ENCODE measurements at regions not wholly inside any gene's neighbourhood (a gene's known extent, or its start where the extent isn't known, plus 50 kb on each side); places are given as distances from the start of the nearest gene placed in this dataset.

DNA sequence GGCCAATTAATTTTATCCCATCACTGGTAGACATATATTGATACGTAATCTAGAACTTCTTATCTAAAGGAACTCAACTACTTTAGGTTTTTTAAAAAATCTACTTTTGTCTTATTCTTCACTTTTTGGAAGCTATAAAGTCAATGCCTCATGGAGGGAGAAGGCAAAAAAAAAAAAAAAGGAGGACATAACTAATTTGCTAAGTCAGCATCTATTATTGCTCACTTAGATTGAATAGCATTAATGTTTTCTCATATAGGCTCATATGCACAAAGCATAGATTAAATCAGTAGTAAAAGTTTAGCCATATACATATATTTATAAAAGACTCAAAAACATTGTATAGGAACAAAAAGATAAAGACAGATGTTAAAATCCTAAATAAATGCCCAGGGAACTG lies 179.3 kb upstream of the DGKB start:
- Histone ChIP-seq H3K27me3 (ENCODE audit: control insufficient read depth, insufficient read depth, low read length) (no peaks in the 10 kb centered on the region), H3K9me3 (ENCODE audit: control insufficient read depth, insufficient read depth, low read depth, low read length) (peaks cover 5% of the 10 kb centered on the region; the same call in 1 of the 2 replicates), H3K27ac (ENCODE audit: low read length) (no peak overlapping the region), H3K36me3 (ENCODE audit: control insufficient read depth, insufficient read depth, low read length) (no peaks in the 10 kb centered on the region), H3K4me1 (ENCODE audit: control insufficient read depth, insufficient read depth, low read length) (no peaks in the 10 kb centered on the region), H3K4me3 (ENCODE audit: low read depth in 2 of 2, low read length in 2 of 2) (no peak overlapping the region)
- ChIA-PET POLR2A (no interaction called here), CTCF (no interaction called here)
- in situ Hi-C loops (cut with HindIII; ENCODE audit: low pct_unique_long_range_greater_than_20kb, low sequenced_read_pairs): no loop called here
- intact Hi-C loops (cut with micrococcal nuclease; ENCODE audit: unreplicated experiment): no loop called here
- BruUV-seq (replicated peaks): no TSS peak
- TF ChIP-seq POLR2AphosphoS5 (IDR thresholded peaks at IDR 0.05; ENCODE audit: low read depth, low read length) (no peak), TCF7L2 (IDR thresholded peaks at IDR 0.05; ENCODE audit: low read depth, low read length) (no peak), SIN3A (IDR thresholded peaks at IDR 0.05; ENCODE audit: borderline replicate concordance, insufficient read depth, low read depth, low read length) (no peak)
- TF ChIP-seq, protein P1, sequence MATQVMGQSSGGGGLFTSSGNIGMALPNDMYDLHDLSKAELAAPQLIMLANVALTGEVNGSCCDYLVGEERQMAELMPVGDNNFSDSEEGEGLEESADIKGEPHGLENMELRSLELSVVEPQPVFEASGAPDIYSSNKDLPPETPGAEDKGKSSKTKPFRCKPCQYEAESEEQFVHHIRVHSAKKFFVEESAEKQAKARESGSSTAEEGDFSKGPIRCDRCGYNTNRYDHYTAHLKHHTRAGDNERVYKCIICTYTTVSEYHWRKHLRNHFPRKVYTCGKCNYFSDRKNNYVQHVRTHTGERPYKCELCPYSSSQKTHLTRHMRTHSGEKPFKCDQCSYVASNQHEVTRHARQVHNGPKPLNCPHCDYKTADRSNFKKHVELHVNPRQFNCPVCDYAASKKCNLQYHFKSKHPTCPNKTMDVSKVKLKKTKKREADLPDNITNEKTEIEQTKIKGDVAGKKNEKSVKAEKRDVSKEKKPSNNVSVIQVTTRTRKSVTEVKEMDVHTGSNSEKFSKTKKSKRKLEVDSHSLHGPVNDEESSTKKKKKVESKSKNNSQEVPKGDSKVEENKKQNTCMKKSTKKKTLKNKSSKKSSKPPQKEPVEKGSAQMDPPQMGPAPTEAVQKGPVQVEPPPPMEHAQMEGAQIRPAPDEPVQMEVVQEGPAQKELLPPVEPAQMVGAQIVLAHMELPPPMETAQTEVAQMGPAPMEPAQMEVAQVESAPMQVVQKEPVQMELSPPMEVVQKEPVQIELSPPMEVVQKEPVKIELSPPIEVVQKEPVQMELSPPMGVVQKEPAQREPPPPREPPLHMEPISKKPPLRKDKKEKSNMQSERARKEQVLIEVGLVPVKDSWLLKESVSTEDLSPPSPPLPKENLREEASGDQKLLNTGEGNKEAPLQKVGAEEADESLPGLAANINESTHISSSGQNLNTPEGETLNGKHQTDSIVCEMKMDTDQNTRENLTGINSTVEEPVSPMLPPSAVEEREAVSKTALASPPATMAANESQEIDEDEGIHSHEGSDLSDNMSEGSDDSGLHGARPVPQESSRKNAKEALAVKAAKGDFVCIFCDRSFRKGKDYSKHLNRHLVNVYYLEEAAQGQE (IDR thresholded peaks at IDR 0.05; ENCODE audit: insufficient read depth in 1 of 2, low read depth in 2 of 2, low read length in 1 of 2): no peak
- TF ChIP-seq, protein P2, sequence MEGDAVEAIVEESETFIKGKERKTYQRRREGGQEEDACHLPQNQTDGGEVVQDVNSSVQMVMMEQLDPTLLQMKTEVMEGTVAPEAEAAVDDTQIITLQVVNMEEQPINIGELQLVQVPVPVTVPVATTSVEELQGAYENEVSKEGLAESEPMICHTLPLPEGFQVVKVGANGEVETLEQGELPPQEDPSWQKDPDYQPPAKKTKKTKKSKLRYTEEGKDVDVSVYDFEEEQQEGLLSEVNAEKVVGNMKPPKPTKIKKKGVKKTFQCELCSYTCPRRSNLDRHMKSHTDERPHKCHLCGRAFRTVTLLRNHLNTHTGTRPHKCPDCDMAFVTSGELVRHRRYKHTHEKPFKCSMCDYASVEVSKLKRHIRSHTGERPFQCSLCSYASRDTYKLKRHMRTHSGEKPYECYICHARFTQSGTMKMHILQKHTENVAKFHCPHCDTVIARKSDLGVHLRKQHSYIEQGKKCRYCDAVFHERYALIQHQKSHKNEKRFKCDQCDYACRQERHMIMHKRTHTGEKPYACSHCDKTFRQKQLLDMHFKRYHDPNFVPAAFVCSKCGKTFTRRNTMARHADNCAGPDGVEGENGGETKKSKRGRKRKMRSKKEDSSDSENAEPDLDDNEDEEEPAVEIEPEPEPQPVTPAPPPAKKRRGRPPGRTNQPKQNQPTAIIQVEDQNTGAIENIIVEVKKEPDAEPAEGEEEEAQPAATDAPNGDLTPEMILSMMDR (IDR thresholded peaks at IDR 0.05): no peak
- DNase-seq (ENCODE audit: low read depth, low spot score) (no peak), ATAC-seq (no peak)

DNA sequence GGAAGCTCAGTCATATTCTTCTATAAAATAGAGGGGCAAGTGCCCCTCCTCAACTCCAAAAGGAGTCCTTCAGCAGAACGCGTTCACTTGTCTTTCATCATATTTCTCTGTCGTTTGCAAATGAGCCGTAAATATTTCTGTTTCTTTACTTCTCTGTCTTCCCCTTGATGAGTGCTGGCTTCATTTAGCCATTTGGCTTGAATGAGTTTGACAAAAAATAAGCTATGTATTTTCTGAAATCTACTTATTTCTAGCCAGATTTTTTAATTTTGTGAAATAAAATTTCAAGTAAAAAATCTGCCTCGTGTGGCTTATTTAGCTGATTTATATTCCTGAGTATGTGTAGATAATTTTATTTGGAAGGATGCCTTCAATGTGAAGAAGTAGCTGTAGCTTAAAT lies 170.8 kb upstream of the DGKB start:
- Histone ChIP-seq H3K4me3 (ENCODE audit: low read depth in 2 of 2, low read length in 2 of 2) (no peak overlapping the region), H3K36me3 (ENCODE audit: control insufficient read depth, insufficient read depth, low read length) (no peaks in the 10 kb centered on the region), H3K4me1 (ENCODE audit: control insufficient read depth, insufficient read depth, low read length) (no peaks in the 10 kb centered on the region), H3K27me3 (ENCODE audit: control insufficient read depth, insufficient read depth, low read length) (no peaks in the 10 kb centered on the region), H3K9me3 (ENCODE audit: control insufficient read depth, insufficient read depth, low read depth, low read length) (no peaks in the 10 kb centered on the region), H3K27ac (ENCODE audit: low read length) (no peak overlapping the region)
- in situ Hi-C loops (cut with HindIII; ENCODE audit: low pct_unique_long_range_greater_than_20kb, low sequenced_read_pairs): no loop called here
- intact Hi-C loops (cut with micrococcal nuclease; ENCODE audit: unreplicated experiment): no loop called here
- TF ChIP-seq POLR2AphosphoS5 (IDR thresholded peaks at IDR 0.05; ENCODE audit: low read depth, low read length) (no peak), TCF7L2 (IDR thresholded peaks at IDR 0.05; ENCODE audit: low read depth, low read length) (no peak), SIN3A (IDR thresholded peaks at IDR 0.05; ENCODE audit: borderline replicate concordance, insufficient read depth, low read depth, low read length) (no peak)
- TF ChIP-seq, protein P2 (IDR thresholded peaks at IDR 0.05): no peak
- TF ChIP-seq, protein P1 (IDR thresholded peaks at IDR 0.05; ENCODE audit: insufficient read depth in 1 of 2, low read depth in 2 of 2, low read length in 1 of 2): no peak
- DNase-seq (ENCODE audit: low read depth, low spot score): no peak
- CTCF ChIA-PET: no interaction called here
- no peak for ATAC-seq
- POLR2A ChIA-PET: no interaction called here
- BruUV-seq (replicated peaks): no TSS peak
